A673 (cell line): ENCODE measurements at regions not wholly inside any gene's neighbourhood (a gene's known extent, or its start where the extent isn't known, plus 50 kb on each side); places are given as distances from the start of the nearest gene placed in this dataset.

ENCODE experiments used
- BruUV-seq: library from RNA; stranded (reverse); fragments of 400-500 nt; replicated peaks from 2 replicates; lab custom pipeline; 2021; lab: Mats Ljungman, UMichigan
- CTCF ChIA-PET: fragments of 300-600 bp; sonication (Branson Sonifier 250); formaldehyde crosslinking; loops from one replicate; lab custom pipeline; 2022; ENCODE audit warnings: antibody characterized with exemption; lab: Charles Lee
- POLR2A ChIA-PET: fragments of 300-600 bp; sonication (Branson Sonifier 250); formaldehyde crosslinking; loops from one replicate; lab custom pipeline; 2022; ENCODE audit warnings: antibody characterized with exemption; ENCODE audit not compliant: low non-redundant PET; lab: Charles Lee
- DNase-seq: peaks from one replicate; pipeline ENCODE4 v3.0.0-alpha.2; 2015; ENCODE audit warnings: low spot score
- H3K27ac ChIP-seq: fragments of 200-600 bp; sonication (generic); 2 replicates; pipeline ENCODE4 v1.5.1; 2016; ENCODE audit warnings: mixed run types, low read depth, mild to moderate bottlenecking, mixed read lengths, antibody characterized with exemption, low read length; ENCODE audit not compliant: poor library complexity, severe bottlenecking
- H3K27me3 ChIP-seq: fragments of 200-600 bp; sonication (generic); replicated peaks from 2 replicates; pipeline ENCODE4 v1.6.1; 2017; ENCODE audit warnings: mixed run types, low read depth, mild to moderate bottlenecking, mixed read lengths, antibody characterized with exemption, low read length; ENCODE audit not compliant: insufficient read depth, poor library complexity
- H3K36me3 ChIP-seq: fragments of 200-600 bp; sonication (generic); 2 replicates; pipeline ENCODE4 v1.6.1; 2016; ENCODE audit warnings: mixed run types, mild to moderate bottlenecking, mixed read lengths, antibody characterized with exemption, low read length; ENCODE audit not compliant: insufficient read depth, poor library complexity, severe bottlenecking
- H3K4me1 ChIP-seq: fragments of 200-600 bp; sonication (generic); 2 replicates; pipeline ENCODE4 v1.6.1; 2017; ENCODE audit warnings: mixed run types, mild to moderate bottlenecking, mixed read lengths, antibody characterized with exemption, low read length; ENCODE audit not compliant: insufficient read depth, poor library complexity, severe bottlenecking
- H3K4me3 ChIP-seq: fragments of 200-600 bp; sonication (generic); 2 replicates; pipeline ENCODE4 v1.5.1; 2016; ENCODE audit warnings: low read depth, mixed run types, mild to moderate bottlenecking, mixed read lengths, low read length; ENCODE audit not compliant: poor library complexity, severe bottlenecking
- H3K9me3 ChIP-seq: fragments of 200-600 bp; sonication (generic); 2 replicates; pipeline ENCODE4 v1.6.1; 2016; ENCODE audit warnings: mixed run types, low read depth, mild to moderate bottlenecking, mixed read lengths, antibody characterized with exemption, low read length; ENCODE audit not compliant: poor library complexity, severe bottlenecking
- CTCF ChIP-seq: fragments of 300-800, 200-600 bp; sonication (generic); conservative IDR thresholded peaks from 2 replicates; pipeline ENCODE4 v1.5.1; 2017; ENCODE audit warnings: low read depth, mild to moderate bottlenecking, antibody characterized with exemption, low read length, moderate library complexity, mixed read lengths
- EZH2 ChIP-seq: fragments of 200-600 bp; sonication (generic); IDR thresholded peaks from 2 replicates; pipeline ENCODE4 v1.6.1; 2017; ENCODE audit warnings: borderline replicate concordance, low read depth, mild to moderate bottlenecking, mixed read lengths, antibody characterized with exemption, low read length; ENCODE audit not compliant: poor library complexity, severe bottlenecking
- intact Hi-C: fragments of 100-400 bp; cut with micrococcal nuclease; formaldehyde crosslinking; loops from one replicate; pipeline ENCODE4 v1.10.0; 2022; ENCODE audit not compliant: unreplicated experiment

DNA sequence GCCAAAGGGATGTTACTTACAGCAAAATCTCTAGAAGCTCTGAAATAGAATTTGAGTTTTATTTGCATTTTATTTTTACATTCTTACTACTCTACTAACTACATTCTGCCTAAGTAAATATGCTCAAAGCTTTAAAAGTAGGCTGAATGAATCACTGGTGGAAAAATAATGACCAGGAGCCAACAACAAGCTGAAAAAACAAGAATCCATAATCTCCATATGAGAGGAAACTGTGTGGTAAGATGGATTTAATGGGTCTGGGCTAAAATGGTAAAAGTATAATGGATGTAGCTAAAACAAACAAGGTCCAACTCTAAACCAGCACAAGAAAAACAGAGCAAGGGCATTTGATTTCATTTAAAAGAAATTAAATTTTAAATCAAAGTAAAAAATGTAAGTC is 525.8 kb upstream of the FTMT start:
- no peak for TF ChIP-seq CTCF
- TF ChIP-seq EZH2, result no peak
- Histone ChIP-seq H3K27me3 (no peaks in the 10 kb centered on the region), H3K9me3 (no peaks in the 10 kb centered on the region), H3K27ac (no peak overlapping the region), H3K4me1 (no peaks in the 10 kb centered on the region), H3K4me3 (no peak overlapping the region), H3K36me3 (no peaks in the 10 kb centered on the region)
- DNase-seq, result no peak
- BruUV-seq, result no TSS peak
- intact Hi-C loops, result no loop called here
- CTCF ChIA-PET, result no interaction called here
- POLR2A ChIA-PET, result no interaction called here

DNA sequence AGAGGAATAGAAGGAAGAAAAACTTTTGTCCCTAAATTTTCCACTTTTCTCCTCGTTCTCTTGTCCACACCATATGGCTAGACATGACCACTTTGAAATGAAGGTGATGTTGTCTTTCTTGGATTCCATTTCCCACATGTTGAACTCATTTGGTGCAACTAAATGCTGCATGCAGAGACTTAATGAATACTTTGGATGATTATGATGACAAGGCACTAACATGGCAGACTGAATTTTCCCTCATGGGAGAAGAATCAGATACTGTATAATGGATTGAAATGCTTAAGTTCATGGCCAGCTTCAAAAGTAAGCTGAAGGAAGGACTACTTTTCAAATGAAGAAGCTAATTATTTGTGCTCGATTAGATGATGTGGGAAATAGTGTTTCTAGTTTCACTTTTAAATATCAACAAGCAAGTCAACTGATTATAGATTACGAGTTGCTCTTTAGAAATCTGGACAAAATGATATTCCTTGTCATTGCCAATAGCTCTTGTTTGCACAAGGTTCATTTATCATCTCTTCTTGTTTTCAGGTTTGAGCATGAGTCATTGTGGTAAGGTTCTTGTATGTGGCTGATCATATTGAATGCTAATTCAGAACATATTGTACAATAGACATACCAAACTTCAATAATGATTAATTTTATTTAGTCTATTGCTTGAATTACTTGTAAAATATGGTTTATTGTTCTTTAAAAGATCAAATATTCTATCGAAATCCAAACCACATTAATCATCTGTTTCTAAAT is 501.3 kb upstream of the FTMT start:
- Histone ChIP-seq H3K4me3 (no peak overlapping the region), H3K36me3 (no peaks in the 10 kb centered on the region), H3K9me3 (no peaks in the 10 kb centered on the region), H3K27ac (no peak overlapping the region), H3K27me3 (no peaks in the 10 kb centered on the region), H3K4me1 (no peaks in the 10 kb centered on the region)
- intact Hi-C loops, result no loop called here
- TF ChIP-seq EZH2, result no peak
- no peak for TF ChIP-seq CTCF
- POLR2A ChIA-PET, result no interaction called here
- BruUV-seq, result no TSS peak
- DNase-seq, result no peak
- CTCF ChIA-PET, result no interaction called here

DNA sequence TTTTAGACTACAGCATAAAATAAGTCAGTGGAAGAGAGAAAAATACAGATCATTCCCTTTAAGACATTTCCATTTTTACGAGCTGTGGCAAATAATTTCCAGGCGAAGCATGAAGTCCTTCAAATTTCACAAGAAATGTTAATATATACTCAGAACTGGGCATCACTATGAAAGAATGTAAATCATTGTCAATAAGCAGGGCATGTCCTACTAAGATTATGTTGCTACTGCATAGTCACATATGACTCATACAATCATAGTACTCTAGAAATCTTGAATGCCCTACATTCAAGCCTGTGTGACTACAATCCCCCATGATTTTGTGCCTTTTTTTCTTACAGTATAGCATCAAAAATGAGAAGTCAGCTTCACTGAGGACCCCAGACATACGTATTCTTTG is 485.2 kb upstream of the FTMT start:
- Histone ChIP-seq H3K36me3 (no peaks in the 10 kb centered on the region), H3K9me3 (no peaks in the 10 kb centered on the region), H3K27ac (no peak overlapping the region), H3K4me3 (no peak overlapping the region), H3K27me3 (no peaks in the 10 kb centered on the region), H3K4me1 (peaks cover 4% of the 10 kb centered on the region)
- intact Hi-C loops, result no loop called here
- DNase-seq, result peak; percentile 69
- TF ChIP-seq CTCF (no peak), EZH2 (no peak)
- ChIA-PET POLR2A (no interaction called here), CTCF (no interaction called here)
- no TSS peak for BruUV-seq
